ENCODE measurements at regions not wholly inside any gene's neighbourhood (a gene's known extent, or its start where the extent isn't known, plus 50 kb on each side); places are given as distances from the start of the nearest gene placed in this dataset.

- TF ChIP-seq, protein P1, sequence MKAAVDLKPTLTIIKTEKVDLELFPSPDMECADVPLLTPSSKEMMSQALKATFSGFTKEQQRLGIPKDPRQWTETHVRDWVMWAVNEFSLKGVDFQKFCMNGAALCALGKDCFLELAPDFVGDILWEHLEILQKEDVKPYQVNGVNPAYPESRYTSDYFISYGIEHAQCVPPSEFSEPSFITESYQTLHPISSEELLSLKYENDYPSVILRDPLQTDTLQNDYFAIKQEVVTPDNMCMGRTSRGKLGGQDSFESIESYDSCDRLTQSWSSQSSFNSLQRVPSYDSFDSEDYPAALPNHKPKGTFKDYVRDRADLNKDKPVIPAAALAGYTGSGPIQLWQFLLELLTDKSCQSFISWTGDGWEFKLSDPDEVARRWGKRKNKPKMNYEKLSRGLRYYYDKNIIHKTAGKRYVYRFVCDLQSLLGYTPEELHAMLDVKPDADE (IDR thresholded peaks at IDR 0.05), result no peak
These were observed 672.4 kb upstream of the MIR17HG start (continued) for GRCh38 chr13:90675129-90675528.

DNA sequence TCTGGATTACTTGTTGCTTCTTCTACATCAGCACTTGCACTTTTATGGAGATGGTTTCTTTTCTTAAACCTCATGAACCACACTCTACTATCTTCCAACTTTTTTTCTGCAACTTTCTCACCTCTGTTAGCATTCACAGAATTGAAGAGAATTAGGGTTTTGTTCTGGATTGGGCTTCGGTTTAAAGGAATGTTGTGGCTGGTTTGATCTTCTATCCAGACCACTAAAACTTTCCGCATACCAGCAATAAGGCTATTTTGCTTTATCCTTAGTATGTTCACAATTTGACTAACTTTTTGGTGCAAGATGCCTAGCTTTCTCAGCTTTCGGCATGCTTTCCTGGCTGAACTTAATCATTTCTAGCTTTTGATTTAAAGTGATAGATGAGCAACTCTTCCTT lies 666.7 kb upstream of the MIR17HG start:
- Mint-ChIP-seq H3K27me3 (ENCODE audit: insufficient read depth, low read depth, poor library complexity) (no peaks in the 10 kb centered on the region), H3K27ac (no peak overlapping the region)
- no peak for ATAC-seq

More for the DNA sequence above, 666.7 kb upstream of the MIR17HG start:
- Histone ChIP-seq H4K20me1 (replicated peaks; ENCODE audit: insufficient read depth) (no peaks in the 10 kb centered on the region), H3K27ac (ENCODE audit: low read depth) (no peak overlapping the region), H3K4me1 (ENCODE audit: insufficient read depth) (no peaks in the 10 kb centered on the region), H3K27me3 (ENCODE audit: insufficient read depth) (no peaks in the 10 kb centered on the region), H3K4me3 (no peak overlapping the region), H2AFZ (no peak overlapping the region), H3K4me2 (no peak overlapping the region), H3K36me3 (ENCODE audit: insufficient read depth) (no peaks in the 10 kb centered on the region), H3F3A (replicated peaks; ENCODE audit: low read depth) (no peaks in the 10 kb centered on the region), H3K9me2 (ENCODE audit: insufficient read depth) (no peaks in the 10 kb centered on the region), H3K79me2 (replicated peaks; ENCODE audit: insufficient read depth) (no peaks in the 10 kb centered on the region)
- peaks cover 3% of the 10 kb centered on the region; the same call in 1 of the 3 replicates for H3K4me1 Mint-ChIP-seq
- DNase-seq (ENCODE audit: low spot score), result no peak
- no peak overlapping the region for H3K4me3 Mint-ChIP-seq
- H3K9me3 Mint-ChIP-seq, result no peaks in the 10 kb centered on the region
- H3K36me3 Mint-ChIP-seq (ENCODE audit: low read depth), result no peaks in the 10 kb centered on the region
- no peak for TF ChIP-seq JUNB (IDR thresholded peaks at IDR 0.05; ENCODE audit: unreplicated experiment)
- no peak for TF ChIP-seq STAT1 (IDR thresholded peaks at IDR 0.05; ENCODE audit: unreplicated experiment)
- no peak for TF ChIP-seq REST (IDR thresholded peaks at IDR 0.05; ENCODE audit: unreplicated experiment)
- TF ChIP-seq EZH2phosphoT487 (IDR thresholded peaks at IDR 0.05; ENCODE audit: unreplicated experiment), result no peak
- TF ChIP-seq, protein P1 (IDR thresholded peaks at IDR 0.05), result no peak
- no peak for TF ChIP-seq NANOG (IDR thresholded peaks at IDR 0.05; ENCODE audit: borderline replicate concordance)
- TF ChIP-seq CREB1 (CRISPR knock-in tag; IDR thresholded peaks at IDR 0.05; ENCODE audit: low read depth), result no peak
- TF ChIP-seq EZH2 (IDR thresholded peaks at IDR 0.05; ENCODE audit: low read depth, unreplicated experiment), result no peak

All from GM23338 (cell line).